GM20000 (cell line): ENCODE measurements at regions not wholly inside any gene's neighbourhood (a gene's known extent, or its start where the extent isn't known, plus 50 kb on each side); places are given as distances from the start of the nearest gene placed in this dataset.

ENCODE experiments used
- DNase-seq: peaks from one replicate; pipeline ENCODE4 v3.0.0; 2012; ENCODE audit warnings: low spot score
- CTCF ChIP-seq: IDR thresholded peaks from 2 replicates; pipeline ENCODE4 v1.5.1; 2012; ENCODE audit warnings: mild to moderate bottlenecking, control low read depth; ENCODE audit errors: extremely low read depth, missing control alignments

DNA sequence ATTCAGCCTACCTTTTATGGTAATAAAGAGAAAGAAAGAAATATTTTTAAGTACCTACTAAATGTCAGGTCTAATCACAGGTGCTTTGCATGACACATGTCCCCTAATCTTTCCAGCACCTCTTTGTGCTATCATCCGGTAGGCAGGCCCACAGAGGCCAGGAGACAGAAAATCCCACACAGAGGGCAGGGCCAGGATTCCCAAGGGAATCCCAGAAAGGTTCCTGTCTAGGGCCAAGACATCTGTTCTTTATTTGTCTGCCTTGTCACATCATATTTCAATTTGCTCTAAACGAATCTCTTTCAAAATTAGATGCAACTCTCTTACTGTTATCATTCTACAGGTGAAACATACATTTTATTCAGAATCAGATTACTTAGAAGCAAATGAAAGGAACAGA, 676.1 kb upstream of the GYPC start:
- DNase-seq = no peak
- no peak for TF ChIP-seq CTCF

- TF ChIP-seq CTCF = no peak
- DNase-seq = no peak
These were observed 672.6 kb upstream of the GYPC start for GRCh38 chr2:125983364-125983763.

DNA sequence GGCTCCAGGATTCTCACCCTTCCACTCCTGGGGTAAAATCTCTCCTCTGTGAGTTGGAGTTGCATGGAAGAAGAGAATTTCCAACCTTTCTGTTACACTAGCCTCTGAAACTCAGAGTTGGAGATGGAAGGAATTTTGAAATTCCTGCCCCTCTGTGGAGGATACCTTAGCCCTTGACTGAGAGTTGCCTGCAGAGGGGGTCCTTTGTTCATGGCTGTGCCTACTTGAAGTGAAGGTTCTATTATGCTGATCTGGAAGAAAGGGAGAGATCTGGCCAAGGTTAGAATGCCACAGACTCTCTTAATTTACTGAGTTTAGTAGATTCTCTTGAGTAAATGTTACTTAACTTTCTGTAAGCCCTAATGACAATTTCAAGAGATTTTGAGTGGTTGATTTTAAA, 626.6 kb upstream of the GYPC start:
- no peak for DNase-seq

DNA sequence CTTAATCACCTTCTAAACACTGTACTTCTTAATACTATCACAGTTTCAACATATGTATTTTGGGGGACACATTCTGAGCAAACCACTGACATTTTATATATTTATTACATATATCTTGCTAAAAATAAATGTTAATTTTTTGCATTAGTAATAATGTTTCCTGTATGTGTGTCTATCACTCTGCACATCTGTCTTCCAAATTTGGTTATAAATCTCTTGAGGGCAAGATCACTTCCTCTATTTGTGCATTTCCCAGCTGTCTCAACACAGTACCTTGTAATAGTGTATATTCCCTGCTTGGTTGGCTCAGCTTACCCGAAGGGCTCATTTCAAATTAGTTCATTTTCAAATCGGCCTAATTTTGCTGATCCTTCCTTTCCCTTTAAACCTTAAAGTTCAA, 617.1 kb upstream of the GYPC start:
- no peak for DNase-seq

More for the DNA sequence above, 626.6 kb upstream of the GYPC start:
- no peak for TF ChIP-seq CTCF

GRCh38 chr2:126041391-126042047, 614.4 kb upstream of the GYPC start:
- DNase-seq = no peak
- no peak for TF ChIP-seq CTCF

More for the DNA sequence above, 617.1 kb upstream of the GYPC start:
- no peak for TF ChIP-seq CTCF

GRCh38 chr2:126042089-126042488, 613.9 kb upstream of the GYPC start:
- DNase-seq = no peak

GRCh38 chr2:126048719-126049118, 607.2 kb upstream of the GYPC start:
- no peak for TF ChIP-seq CTCF

More at GRCh38 chr2:126042089-126042488, 613.9 kb upstream of the GYPC start:
- TF ChIP-seq CTCF = no peak

More at GRCh38 chr2:126048719-126049118, 607.2 kb upstream of the GYPC start:
- no peak for DNase-seq
